ENCODE measurements at regions not wholly inside any gene's neighbourhood (a gene's known extent, or its start where the extent isn't known, plus 50 kb on each side); places are given as distances from the start of the nearest gene placed in this dataset.

GRCh38 chr9:106590759-106591505, 272.0 kb upstream of the ZNF462 start:
- no peak overlapping the region for H3K4me3 ChIP-seq (ENCODE audit: low read depth in 1 of 2, low read length in 2 of 2)
- no peak for TF ChIP-seq CTCF (IDR thresholded peaks at IDR 0.05; ENCODE audit: borderline replicate concordance, extremely low read depth, low read length, poor library complexity, severe bottlenecking)
- TF ChIP-seq EZH2 (IDR thresholded peaks at IDR 0.05; ENCODE audit: borderline replicate concordance, low read depth, low read length, severe bottlenecking), result no peak
- ATAC-seq (ENCODE audit: insufficient read depth, low read depth) (no peak), DNase-seq (no peak)
- no peaks in the 10 kb centered on the region for H4K20me1 ChIP-seq (ENCODE audit: insufficient read depth, low read length)
- H2AFZ ChIP-seq (ENCODE audit: low read depth, low read length), result no peak overlapping the region
- H3K79me2 ChIP-seq (ENCODE audit: insufficient read depth, low read length), result no peaks in the 10 kb centered on the region
- no peak overlapping the region for H3K27ac ChIP-seq (ENCODE audit: low read length)
- no peaks in the 10 kb centered on the region for H3K36me3 ChIP-seq (ENCODE audit: insufficient read depth, low read length)
- H3K4me1 ChIP-seq (ENCODE audit: insufficient read depth, low read length), result no peaks in the 10 kb centered on the region
- no peaks in the 10 kb centered on the region for H3K9me3 ChIP-seq (ENCODE audit: insufficient read depth, low read length, severe bottlenecking)
- no peak overlapping the region for H3K9ac ChIP-seq (ENCODE audit: low read depth, low read length)
- H3K27me3 ChIP-seq (ENCODE audit: insufficient read depth, low read length, poor library complexity), result no peaks in the 10 kb centered on the region
- H3K4me2 ChIP-seq (ENCODE audit: insufficient read depth, low read length), result no peak overlapping the region

GRCh38 chr9:106593201-106593600, 269.8 kb upstream of the ZNF462 start:
- no peak overlapping the region for H3K9ac ChIP-seq (ENCODE audit: low read depth, low read length)
- DNase-seq, result no peak
- H3K4me1 ChIP-seq (ENCODE audit: insufficient read depth, low read length), result no peaks in the 10 kb centered on the region

GRCh38 chr9:106596984-106597383, 266.0 kb upstream of the ZNF462 start:
- Histone ChIP-seq H4K20me1 (ENCODE audit: insufficient read depth, low read length) (no peaks in the 10 kb centered on the region), H3K4me3 (ENCODE audit: low read depth in 1 of 2, low read length in 2 of 2) (no peak overlapping the region), H3K36me3 (ENCODE audit: insufficient read depth, low read length) (no peaks in the 10 kb centered on the region), H3K79me2 (ENCODE audit: insufficient read depth, low read length) (no peaks in the 10 kb centered on the region), H3K9ac (ENCODE audit: low read depth, low read length) (no peak overlapping the region), H3K4me2 (ENCODE audit: insufficient read depth, low read length) (no peak overlapping the region), H3K4me1 (ENCODE audit: insufficient read depth, low read length) (no peaks in the 10 kb centered on the region), H3K27ac (ENCODE audit: low read length) (no peak overlapping the region), H2AFZ (ENCODE audit: low read depth, low read length) (no peak overlapping the region), H3K27me3 (ENCODE audit: insufficient read depth, low read length, poor library complexity) (no peaks in the 10 kb centered on the region), H3K9me3 (ENCODE audit: insufficient read depth, low read length, severe bottlenecking) (no peaks in the 10 kb centered on the region)
- ATAC-seq (ENCODE audit: insufficient read depth, low read depth), result no peak
- no peak for DNase-seq
- no peak for TF ChIP-seq CTCF (IDR thresholded peaks at IDR 0.05; ENCODE audit: borderline replicate concordance, extremely low read depth, low read length, poor library complexity, severe bottlenecking)
- TF ChIP-seq EZH2 (IDR thresholded peaks at IDR 0.05; ENCODE audit: borderline replicate concordance, low read depth, low read length, severe bottlenecking), result no peak

More at GRCh38 chr9:106593201-106593600, 269.8 kb upstream of the ZNF462 start:
- TF ChIP-seq EZH2 (IDR thresholded peaks at IDR 0.05; ENCODE audit: borderline replicate concordance, low read depth, low read length, severe bottlenecking) (no peak), CTCF (IDR thresholded peaks at IDR 0.05; ENCODE audit: borderline replicate concordance, extremely low read depth, low read length, poor library complexity, severe bottlenecking) (no peak)
- no peak overlapping the region for H3K4me2 ChIP-seq (ENCODE audit: insufficient read depth, low read length)
- H3K36me3 ChIP-seq (ENCODE audit: insufficient read depth, low read length), result no peaks in the 10 kb centered on the region
- no peak for ATAC-seq (ENCODE audit: insufficient read depth, low read depth)
- H3K9me3 ChIP-seq (ENCODE audit: insufficient read depth, low read length, severe bottlenecking), result no peaks in the 10 kb centered on the region
- no peaks in the 10 kb centered on the region for H3K27me3 ChIP-seq (ENCODE audit: insufficient read depth, low read length, poor library complexity)
- H4K20me1 ChIP-seq (ENCODE audit: insufficient read depth, low read length), result no peaks in the 10 kb centered on the region
- no peak overlapping the region for H3K4me3 ChIP-seq (ENCODE audit: low read depth in 1 of 2, low read length in 2 of 2)
- H2AFZ ChIP-seq (ENCODE audit: low read depth, low read length), result no peak overlapping the region
- no peak overlapping the region for H3K27ac ChIP-seq (ENCODE audit: low read length)
- no peaks in the 10 kb centered on the region for H3K79me2 ChIP-seq (ENCODE audit: insufficient read depth, low read length)

All from DND-41 (cell line).